Prostate gland (tissue), 2 donors: ENCODE measurements at regions not wholly inside any gene's neighbourhood (a gene's known extent, or its start where the extent isn't known, plus 50 kb on each side); places are given as distances from the start of the nearest gene placed in this dataset.

Experiments used
- POLR2A ChIP-seq: fragments of 450-650 bp; IDR thresholded peaks from one replicate; pipeline ENCODE4 v1.6.1; 2016; ENCODE audit warnings: antibody characterized with exemption, mild to moderate bottlenecking
- TF ChIP-seq, protein P1 (sequence below), 4 experiments: fragments of 200-600 bp in 2 of 4; fragments of 450-650 bp in 2 of 4; sonication (generic) in 2 of 4; IDR thresholded peaks; 1 replicate in 3 of 4; 2 replicates in 1 of 4; pipeline ENCODE4 v1.5.1; 2016 to 2019; ENCODE audit warnings: antibody characterized with exemption in 4 of 4, mild to moderate bottlenecking in 2 of 4, moderate library complexity in 2 of 4

DNA sequence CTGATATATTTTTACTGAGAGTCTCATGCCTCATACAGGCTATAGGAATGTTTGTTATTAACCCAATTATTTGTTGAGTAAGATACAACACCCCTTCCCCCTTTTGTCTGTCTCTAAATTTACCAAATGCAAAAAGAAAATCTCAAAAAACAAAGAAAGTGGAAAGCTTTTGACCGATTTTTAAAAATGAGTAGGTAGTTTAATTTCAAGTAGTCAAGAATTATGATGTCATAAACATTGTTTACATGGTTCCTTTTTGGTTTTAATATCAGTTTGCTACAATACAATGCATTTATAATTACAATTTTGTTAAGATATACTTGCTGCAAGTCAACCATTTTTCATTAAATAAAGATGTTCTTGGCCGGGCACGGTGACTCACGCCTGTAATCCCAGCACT lies 84.7 kb upstream of the HMGA2 start:
- no peak for TF ChIP-seq POLR2A
- TF ChIP-seq, protein P1, sequence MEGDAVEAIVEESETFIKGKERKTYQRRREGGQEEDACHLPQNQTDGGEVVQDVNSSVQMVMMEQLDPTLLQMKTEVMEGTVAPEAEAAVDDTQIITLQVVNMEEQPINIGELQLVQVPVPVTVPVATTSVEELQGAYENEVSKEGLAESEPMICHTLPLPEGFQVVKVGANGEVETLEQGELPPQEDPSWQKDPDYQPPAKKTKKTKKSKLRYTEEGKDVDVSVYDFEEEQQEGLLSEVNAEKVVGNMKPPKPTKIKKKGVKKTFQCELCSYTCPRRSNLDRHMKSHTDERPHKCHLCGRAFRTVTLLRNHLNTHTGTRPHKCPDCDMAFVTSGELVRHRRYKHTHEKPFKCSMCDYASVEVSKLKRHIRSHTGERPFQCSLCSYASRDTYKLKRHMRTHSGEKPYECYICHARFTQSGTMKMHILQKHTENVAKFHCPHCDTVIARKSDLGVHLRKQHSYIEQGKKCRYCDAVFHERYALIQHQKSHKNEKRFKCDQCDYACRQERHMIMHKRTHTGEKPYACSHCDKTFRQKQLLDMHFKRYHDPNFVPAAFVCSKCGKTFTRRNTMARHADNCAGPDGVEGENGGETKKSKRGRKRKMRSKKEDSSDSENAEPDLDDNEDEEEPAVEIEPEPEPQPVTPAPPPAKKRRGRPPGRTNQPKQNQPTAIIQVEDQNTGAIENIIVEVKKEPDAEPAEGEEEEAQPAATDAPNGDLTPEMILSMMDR (IDR thresholded peaks at IDR 0.05): no peak
